Prostate gland (tissue), 2 donors: ENCODE measurements at regions not wholly inside any gene's neighbourhood (a gene's known extent, or its start where the extent isn't known, plus 50 kb on each side); places are given as distances from the start of the nearest gene placed in this dataset.

Experiments used
- POLR2A ChIP-seq: fragments of 450-650 bp; IDR thresholded peaks from one replicate; pipeline ENCODE4 v1.6.1; 2016; ENCODE audit warnings: antibody characterized with exemption, mild to moderate bottlenecking
- POLR2AphosphoS5 ChIP-seq: sonication (generic); formaldehyde crosslinking; IDR thresholded peaks from one replicate; pipeline ENCODE4 v1.6.1; 2017; ENCODE audit warnings: antibody characterized with exemption
- TF ChIP-seq, protein P1 (sequence below), 4 experiments: fragments of 200-600 bp in 2 of 4; fragments of 450-650 bp in 2 of 4; sonication (generic) in 2 of 4; IDR thresholded peaks; 1 replicate in 3 of 4; 2 replicates in 1 of 4; pipeline ENCODE4 v1.5.1; 2016 to 2019; ENCODE audit warnings: antibody characterized with exemption in 4 of 4, mild to moderate bottlenecking in 2 of 4, moderate library complexity in 2 of 4

DNA sequence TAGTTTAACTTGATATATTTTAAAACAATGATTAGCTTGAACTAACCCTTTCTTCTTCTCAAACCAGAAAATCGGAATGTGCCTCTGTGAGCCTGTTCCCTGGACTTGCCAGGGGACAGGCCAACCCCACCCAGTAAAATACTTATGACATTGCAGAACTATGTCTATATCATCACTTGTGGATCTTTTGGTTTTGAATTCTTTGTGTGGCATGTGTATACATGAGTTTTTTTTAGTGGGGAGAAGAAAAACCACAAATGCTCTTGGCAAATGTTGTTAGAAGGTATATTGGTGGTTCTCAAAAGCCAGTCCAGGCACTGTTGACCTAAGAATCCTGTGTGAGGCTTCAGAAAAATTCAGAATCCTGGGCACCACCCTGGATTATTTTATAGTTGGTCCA is 347.4 kb downstream of the SIPA1L2 start:
- no peak for TF ChIP-seq POLR2A
- TF ChIP-seq, protein P1, sequence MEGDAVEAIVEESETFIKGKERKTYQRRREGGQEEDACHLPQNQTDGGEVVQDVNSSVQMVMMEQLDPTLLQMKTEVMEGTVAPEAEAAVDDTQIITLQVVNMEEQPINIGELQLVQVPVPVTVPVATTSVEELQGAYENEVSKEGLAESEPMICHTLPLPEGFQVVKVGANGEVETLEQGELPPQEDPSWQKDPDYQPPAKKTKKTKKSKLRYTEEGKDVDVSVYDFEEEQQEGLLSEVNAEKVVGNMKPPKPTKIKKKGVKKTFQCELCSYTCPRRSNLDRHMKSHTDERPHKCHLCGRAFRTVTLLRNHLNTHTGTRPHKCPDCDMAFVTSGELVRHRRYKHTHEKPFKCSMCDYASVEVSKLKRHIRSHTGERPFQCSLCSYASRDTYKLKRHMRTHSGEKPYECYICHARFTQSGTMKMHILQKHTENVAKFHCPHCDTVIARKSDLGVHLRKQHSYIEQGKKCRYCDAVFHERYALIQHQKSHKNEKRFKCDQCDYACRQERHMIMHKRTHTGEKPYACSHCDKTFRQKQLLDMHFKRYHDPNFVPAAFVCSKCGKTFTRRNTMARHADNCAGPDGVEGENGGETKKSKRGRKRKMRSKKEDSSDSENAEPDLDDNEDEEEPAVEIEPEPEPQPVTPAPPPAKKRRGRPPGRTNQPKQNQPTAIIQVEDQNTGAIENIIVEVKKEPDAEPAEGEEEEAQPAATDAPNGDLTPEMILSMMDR (IDR thresholded peaks at IDR 0.05): no peak
- TF ChIP-seq POLR2AphosphoS5: no peak
